ENCODE measurements at regions not wholly inside any gene's neighbourhood (a gene's known extent, or its start where the extent isn't known, plus 50 kb on each side); places are given as distances from the start of the nearest gene placed in this dataset.
"Not testable (repeated sequence)": the region's sequence is repeated elsewhere in the genome, so short reads cannot be mapped to it uniquely, and the experiment has no call there.

DNA sequence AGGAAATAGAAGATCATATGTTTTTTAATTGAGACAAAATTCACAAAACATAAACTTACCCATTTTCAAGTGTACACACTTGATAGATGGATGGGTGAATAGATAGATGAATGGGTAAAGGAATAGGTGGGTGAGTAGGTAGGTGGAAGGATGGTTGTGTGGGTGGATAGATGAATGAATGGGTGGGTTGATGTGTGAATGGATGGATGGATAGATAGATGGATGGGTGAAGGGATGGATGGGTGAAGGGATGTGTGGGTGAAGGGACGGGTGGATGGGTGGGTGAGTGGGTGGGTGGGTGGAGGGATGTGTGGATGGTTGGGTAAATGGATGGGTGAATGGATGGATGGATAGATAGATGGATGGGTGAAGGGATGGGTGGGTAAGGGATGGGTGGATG lies 86.1 kb upstream of the KCND3 start:
- ATAC-seq (no peak), DNase-seq (ENCODE audit: low spot score in 2 of 2) (no peak)
- H3K27ac Mint-ChIP-seq, result no peak overlapping the region
- no peaks in the 10 kb centered on the region for H3K9me3 Mint-ChIP-seq
- H3K36me3 Mint-ChIP-seq, result no peaks in the 10 kb centered on the region

- ATAC-seq (no peak), DNase-seq (ENCODE audit: low spot score in 2 of 2) (no peak)
- Mint-ChIP-seq H3K36me3 (no peaks in the 10 kb centered on the region), H3K27ac (no peak overlapping the region), H3K9me3 (no peaks in the 10 kb centered on the region)
Measured at GRCh38 chr1:112079446-112079845, 90.0 kb upstream of the KCND3 start.

DNA sequence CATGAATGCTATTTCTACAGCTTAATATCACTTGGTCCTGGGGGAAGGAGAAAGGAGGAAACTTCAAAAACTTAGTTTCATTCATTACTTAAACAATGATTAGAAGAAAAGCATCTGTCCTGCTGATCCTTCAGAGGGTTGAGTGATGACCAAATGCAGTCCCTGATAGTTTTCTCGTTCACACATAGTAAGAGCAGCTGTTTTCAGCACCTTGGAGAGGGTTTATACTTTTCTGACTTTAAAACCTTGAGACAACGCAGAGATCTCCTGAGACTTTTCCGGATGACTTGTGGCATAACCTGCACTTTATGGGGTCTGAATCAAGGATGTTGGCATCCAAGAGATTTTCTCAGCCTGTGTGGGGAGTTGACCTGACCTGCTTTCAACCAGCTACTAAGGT lies 94.0 kb upstream of the KCND3 start:
- H3K9me3 Mint-ChIP-seq, result no peaks in the 10 kb centered on the region
- DNase-seq (ENCODE audit: low spot score in 2 of 2) (no peak), ATAC-seq (no peak)
- H3K36me3 Mint-ChIP-seq, result no peaks in the 10 kb centered on the region
- no peak overlapping the region for H3K27ac Mint-ChIP-seq

GRCh38 chr1:112092656-112093371 lies 103.3 kb upstream of the KCND3 start:
- Mint-ChIP-seq H3K9me3 (peaks cover 0 to 4% of the 10 kb centered on the region in 2 donors), H3K36me3 (no peaks in the 10 kb centered on the region), H3K27ac (no peak overlapping the region)
- DNase-seq (ENCODE audit: low spot score in 2 of 2) (no peak), ATAC-seq (no peak)

DNA sequence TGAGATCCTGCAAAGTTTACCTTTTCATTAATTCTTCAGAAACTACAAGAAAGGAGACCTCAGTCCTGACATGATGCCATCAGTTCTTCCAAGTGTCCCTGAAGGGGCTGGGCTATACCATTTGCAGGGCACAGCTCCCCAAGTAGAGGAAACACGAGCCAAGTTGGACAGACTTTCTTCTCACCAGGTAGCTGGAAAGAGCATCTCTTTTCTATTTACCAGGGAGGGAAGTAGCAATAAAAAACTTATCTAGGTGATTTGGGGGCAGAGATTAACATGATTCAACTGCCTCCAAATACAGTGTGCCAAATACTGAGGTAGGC lies 103.9 kb upstream of the KCND3 start:
- DNase-seq (ENCODE audit: low spot score in 2 of 2) (no peak), ATAC-seq (no peak)
- Mint-ChIP-seq H3K9me3 (peaks cover 0 to 4% of the 10 kb centered on the region in 2 donors), H3K36me3 (no peaks in the 10 kb centered on the region), H3K27ac (no peak overlapping the region)

- DNase-seq (ENCODE audit: low spot score in 2 of 2) (no peak), ATAC-seq (no peak)
- H3K9me3 Mint-ChIP-seq, result peaks cover 0 to 10% of the 10 kb centered on the region in 2 donors
- H3K27ac Mint-ChIP-seq, result no peak overlapping the region
- H3K36me3 Mint-ChIP-seq, result no peaks in the 10 kb centered on the region
Measured at GRCh38 chr1:112099979-112100378, 110.5 kb upstream of the KCND3 start.

GRCh38 chr1:112105557-112105956 lies 116.1 kb upstream of the KCND3 start:
- DNase-seq (ENCODE audit: low spot score in 2 of 2) (no peak), ATAC-seq (no peak)
- Mint-ChIP-seq H3K9me3 (no peaks in the 10 kb centered on the region), H3K27ac (no peak overlapping the region), H3K36me3 (no peaks in the 10 kb centered on the region)

GRCh38 chr1:112110031-112110430 lies 120.6 kb upstream of the KCND3 start:
- H3K27ac Mint-ChIP-seq, result no peak overlapping the region
- DNase-seq (ENCODE audit: low spot score in 2 of 2) (no peak), ATAC-seq (no peak)
- H3K9me3 Mint-ChIP-seq, result peaks cover 0 to 10% of the 10 kb centered on the region in 2 donors
- no peaks in the 10 kb centered on the region for H3K36me3 Mint-ChIP-seq

DNA sequence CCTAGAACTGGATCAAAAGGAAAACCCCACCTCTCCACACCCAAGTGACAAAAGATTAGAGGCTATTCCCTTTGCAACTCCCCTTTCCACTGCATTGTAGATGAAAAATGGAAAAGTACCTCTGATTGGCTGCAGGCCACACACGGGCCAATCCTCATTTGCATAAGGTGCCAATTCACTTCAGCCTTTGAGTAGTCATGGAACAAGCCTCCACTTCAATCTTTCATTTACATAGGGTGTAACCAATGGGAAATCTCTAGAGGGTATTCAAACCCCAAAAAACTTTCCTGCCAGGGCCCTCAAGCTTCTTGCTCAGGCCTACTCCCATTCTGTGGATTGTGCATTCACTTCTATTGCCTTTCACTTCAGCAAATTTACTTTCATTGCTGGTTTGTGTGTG lies 122.3 kb upstream of the KCND3 start:
- ATAC-seq (no peak), DNase-seq (ENCODE audit: low spot score in 2 of 2) (no peak)
- no peaks in the 10 kb centered on the region for H3K36me3 Mint-ChIP-seq
- H3K9me3 Mint-ChIP-seq, result peaks cover 0 to 10% of the 10 kb centered on the region in 2 donors
- no peak overlapping the region for H3K27ac Mint-ChIP-seq

DNA sequence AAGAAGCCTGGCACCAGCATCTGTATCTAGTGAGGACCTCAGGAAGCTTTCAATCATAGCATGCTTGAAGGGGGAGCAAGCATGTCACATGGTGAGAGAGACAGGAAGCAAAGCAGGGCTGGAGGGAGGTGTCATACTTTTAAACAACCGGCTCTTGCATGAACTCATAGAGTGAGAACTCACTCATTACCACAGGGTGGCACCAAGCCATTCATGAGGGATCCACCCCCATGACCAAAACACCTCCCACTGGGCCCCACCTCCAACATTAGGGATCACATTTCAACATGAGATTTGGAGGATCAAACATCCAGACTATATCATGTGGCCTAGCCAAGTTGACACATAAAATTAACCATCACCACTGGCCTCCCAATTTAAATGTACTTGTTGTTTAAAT lies 125.1 kb upstream of the KCND3 start:
- no peak for DNase-seq (ENCODE audit: low spot score in 2 of 2)
- ATAC-seq, result no peak
- no peaks in the 10 kb centered on the region for H3K36me3 Mint-ChIP-seq
- peaks cover 0 to 10% of the 10 kb centered on the region in 2 donors for H3K9me3 Mint-ChIP-seq
- H3K27ac Mint-ChIP-seq, result no peak overlapping the region

DNA sequence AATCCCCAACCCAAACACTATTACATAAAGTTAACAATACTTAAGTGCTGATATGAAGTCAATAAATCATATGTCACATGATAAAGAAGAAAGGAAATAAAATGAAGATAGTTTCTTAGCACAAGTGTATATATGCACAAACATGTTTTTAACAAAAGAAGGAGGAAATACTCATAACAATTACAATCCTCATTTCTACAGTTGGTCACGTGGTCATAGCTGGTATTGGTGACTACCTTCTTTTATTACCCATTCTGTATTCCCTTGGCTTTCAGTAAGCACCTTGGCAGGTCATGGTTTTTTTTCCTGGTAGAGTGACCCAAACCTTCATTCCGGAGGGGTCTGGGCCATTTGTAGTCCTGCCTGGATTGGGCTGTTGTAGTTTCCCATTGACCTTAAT lies 137.1 kb upstream of the KCND3 start:
- DNase-seq (ENCODE audit: low spot score in 2 of 2) (no peak), ATAC-seq (no peak)
- Mint-ChIP-seq H3K36me3 (no peaks in the 10 kb centered on the region), H3K9me3 (no peaks in the 10 kb centered on the region), H3K27ac (no peak overlapping the region)

DNA sequence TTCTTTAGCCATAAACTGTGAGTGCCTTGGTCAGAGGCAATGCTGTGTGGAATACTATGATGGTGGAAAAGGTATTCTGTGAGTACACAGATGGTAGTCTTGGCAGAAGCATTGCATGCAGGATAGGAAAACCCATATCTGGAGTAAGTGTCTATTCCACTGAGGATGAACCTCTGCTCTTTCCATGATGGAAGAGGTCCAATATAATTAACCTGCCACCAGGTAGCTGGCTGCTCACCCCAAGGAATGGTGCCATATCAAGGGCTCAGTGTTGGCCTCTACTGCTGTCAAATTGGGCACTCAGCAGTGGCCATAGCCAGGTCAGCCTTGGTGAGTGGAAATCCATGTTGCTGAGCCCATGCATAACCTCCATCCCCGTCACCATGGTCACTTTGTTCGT lies 138.1 kb upstream of the KCND3 start:
- DNase-seq (ENCODE audit: low spot score in 2 of 2); ATAC-seq; H3K9me3 Mint-ChIP-seq; H3K36me3 Mint-ChIP-seq; H3K27ac Mint-ChIP-seq: not testable (repeated sequence)

DNA sequence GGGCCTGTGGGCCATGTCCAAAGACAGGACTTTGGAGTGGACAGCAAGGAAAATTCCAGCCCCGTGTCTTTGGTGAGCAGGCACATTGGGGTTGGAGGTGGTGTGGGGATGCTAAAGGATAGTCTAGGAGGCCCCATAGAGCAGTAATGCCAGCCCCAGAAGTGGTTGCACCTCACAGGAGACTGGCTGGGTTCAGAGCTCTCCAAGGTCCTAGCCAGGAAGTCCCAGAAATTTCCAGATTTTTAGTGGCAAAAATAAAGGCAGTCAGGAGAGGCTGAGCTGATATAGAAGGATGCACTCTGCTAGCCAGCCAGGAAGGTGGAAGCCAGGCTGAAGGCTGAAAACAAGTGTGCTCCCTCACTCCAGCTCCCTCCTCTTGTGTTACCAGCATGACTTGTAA lies 144.0 kb upstream of the KCND3 start:
- no peak for DNase-seq (ENCODE audit: low spot score in 2 of 2)
- no peak overlapping the region for H3K27ac Mint-ChIP-seq
- H3K9me3 Mint-ChIP-seq, result no peaks in the 10 kb centered on the region
- ATAC-seq, result no peak
- H3K36me3 Mint-ChIP-seq, result no peaks in the 10 kb centered on the region

- ATAC-seq (no peak), DNase-seq (ENCODE audit: low spot score in 2 of 2) (no peak)
- H3K27ac Mint-ChIP-seq, result no peak overlapping the region
- H3K9me3 Mint-ChIP-seq, result no peaks in the 10 kb centered on the region
- no peaks in the 10 kb centered on the region for H3K36me3 Mint-ChIP-seq
Measured at GRCh38 chr1:112140743-112141142, 151.3 kb upstream of the KCND3 start.

GRCh38 chr1:112141301-112141700 lies 151.8 kb upstream of the KCND3 start:
- Mint-ChIP-seq H3K27ac (no peak overlapping the region), H3K9me3 (no peaks in the 10 kb centered on the region), H3K36me3 (no peaks in the 10 kb centered on the region)
- DNase-seq (ENCODE audit: low spot score in 2 of 2), result no peak
- no peak for ATAC-seq

- DNase-seq (ENCODE audit: low spot score in 2 of 2), result no peak
- Mint-ChIP-seq H3K36me3 (no peaks in the 10 kb centered on the region), H3K27ac (no peak overlapping the region), H3K9me3 (no peaks in the 10 kb centered on the region)
- ATAC-seq, result no peak
Measured at GRCh38 chr1:112141923-112142322, 152.5 kb upstream of the KCND3 start.

GRCh38 chr1:112143871-112144441 lies 154.5 kb upstream of the KCND3 start:
- H3K9me3 Mint-ChIP-seq, result peaks cover 12% of the 10 kb centered on the region in 2 donors
- ATAC-seq (no peak), DNase-seq (ENCODE audit: low spot score in 2 of 2) (no peak)
- H3K27ac Mint-ChIP-seq, result no peak overlapping the region
- peaks cover 0 to 7% of the 10 kb centered on the region in 2 donors for H3K36me3 Mint-ChIP-seq

DNA sequence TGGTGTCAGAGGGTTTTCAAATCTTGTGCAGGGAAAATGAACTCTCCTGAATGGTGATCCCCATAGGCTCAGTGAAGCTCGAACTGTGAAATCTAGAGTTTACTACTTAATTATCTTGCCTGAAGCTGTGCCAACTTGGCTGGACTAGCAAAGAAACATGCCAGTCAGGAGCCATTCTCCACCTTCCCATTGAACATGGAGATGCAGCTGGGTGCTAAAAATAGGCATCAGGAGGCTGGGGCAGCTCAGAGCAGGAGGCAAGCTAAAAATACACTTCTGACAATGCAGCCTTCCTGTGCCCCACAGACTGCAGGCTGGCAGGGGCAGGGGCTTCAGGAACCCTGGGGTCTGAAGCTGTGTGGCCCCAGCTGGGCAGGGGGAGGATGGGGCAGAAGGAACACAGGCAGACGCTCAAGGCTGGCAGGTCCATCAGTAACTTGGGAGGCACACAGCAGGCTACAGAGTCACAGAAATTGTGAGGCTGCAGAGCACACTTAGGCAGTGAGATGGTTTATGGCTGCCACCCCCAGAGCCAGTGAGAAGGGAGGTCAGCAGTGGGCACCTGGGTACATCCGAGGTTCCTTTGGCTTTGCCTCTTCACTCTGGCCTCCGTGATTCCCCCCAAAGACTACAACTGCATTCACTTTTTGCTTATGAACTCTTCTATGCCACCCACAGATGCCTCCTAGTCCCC lies 155.4 kb upstream of the KCND3 start:
- ATAC-seq (no peak), DNase-seq (ENCODE audit: low spot score in 2 of 2) (no peak)
- Mint-ChIP-seq H3K9me3 (peaks cover 12% of the 10 kb centered on the region in 2 donors), H3K27ac (no peak overlapping the region), H3K36me3 (peaks cover 0 to 7% of the 10 kb centered on the region in 2 donors)
